GM19467 (cell line): ENCODE measurements at regions not wholly inside any gene's neighbourhood (a gene's known extent, or its start where the extent isn't known, plus 50 kb on each side); places are given as distances from the start of the nearest gene placed in this dataset.
"Not testable (repeated sequence)": the region's sequence is repeated elsewhere in the genome, so short reads cannot be mapped to it uniquely, and the experiment has no call there.

Source experiments
- ATAC-seq: cut with Tn5 transposase; IDR thresholded peaks from one replicate; pipeline ENCODE4 v1.9.1; 2021; ENCODE audit warnings: mild to moderate bottlenecking, moderate library complexity; ENCODE audit not compliant: unreplicated experiment

DNA sequence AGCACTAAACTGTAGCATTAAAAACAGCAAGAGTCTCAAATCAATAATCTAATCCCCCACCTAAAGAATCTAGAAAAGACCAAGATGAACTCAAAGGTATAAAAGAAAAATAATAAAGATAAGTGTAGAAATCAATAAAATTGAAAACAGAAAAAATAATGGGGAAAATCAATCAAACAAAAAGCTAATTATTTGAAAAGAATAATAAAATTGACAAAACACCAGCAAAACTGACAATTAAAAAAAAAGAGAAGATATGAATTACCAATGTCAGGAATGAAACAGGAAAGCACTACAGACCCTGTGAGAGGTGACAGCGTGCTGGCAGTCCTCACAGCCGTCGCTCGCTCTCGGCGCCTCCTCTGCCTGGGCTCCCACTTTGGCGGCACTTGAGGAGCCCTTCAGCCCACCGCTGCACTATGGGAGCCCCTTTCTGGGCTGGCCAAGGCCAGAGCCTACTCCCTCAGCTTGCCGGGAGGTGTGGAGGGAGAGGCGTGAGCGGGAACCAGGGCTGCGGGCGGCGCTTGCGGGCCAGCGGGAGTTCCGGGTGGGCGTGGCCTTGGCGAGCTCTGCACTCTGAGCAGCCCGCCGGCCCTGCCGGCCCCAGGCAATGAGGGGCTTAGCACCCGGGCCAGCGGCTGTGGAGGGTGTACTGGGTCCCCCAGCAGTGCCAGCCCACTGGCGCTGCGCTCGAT is 105.3 kb upstream of the HEY2 start:
- ATAC-seq: not testable (repeated sequence)

DNA sequence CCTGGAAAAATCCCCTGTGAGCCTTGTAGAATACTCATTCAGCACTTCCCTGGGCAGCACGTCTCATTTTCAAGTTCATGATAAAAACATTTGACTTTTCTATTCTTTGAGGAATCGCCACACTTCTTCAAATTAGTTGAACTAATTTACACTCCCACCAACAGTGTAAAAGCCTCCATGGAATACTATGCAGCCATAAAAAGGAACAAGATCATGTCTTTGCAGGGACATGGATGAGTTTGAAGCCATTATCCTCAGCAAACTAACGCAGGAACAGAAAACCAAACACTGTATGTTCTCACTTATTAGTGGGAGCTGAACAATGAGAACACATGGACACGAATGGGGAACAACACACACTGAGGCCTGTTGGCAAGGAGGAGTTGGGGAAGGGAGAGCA is 102.0 kb upstream of the HEY2 start:
- no peak for ATAC-seq

DNA sequence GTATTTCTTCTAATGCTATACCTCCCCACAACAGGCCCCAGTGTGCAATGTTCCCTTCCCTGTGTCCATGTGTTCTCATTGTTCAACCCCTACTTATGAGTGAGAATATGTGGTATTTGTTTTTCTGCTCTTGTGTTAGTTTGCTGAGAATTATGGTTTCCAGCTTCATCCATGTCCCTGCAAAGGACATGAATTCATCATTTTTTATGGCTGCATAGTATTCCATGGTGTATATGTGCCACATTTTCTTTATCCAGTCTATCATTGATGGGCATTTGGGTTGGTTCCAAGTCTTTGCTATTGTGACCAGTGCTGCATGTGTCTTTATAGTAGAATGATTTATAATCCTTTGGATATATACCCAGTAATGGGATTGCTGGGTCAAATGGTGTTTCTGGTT is 95.7 kb upstream of the HEY2 start:
- not testable (repeated sequence) for ATAC-seq

DNA sequence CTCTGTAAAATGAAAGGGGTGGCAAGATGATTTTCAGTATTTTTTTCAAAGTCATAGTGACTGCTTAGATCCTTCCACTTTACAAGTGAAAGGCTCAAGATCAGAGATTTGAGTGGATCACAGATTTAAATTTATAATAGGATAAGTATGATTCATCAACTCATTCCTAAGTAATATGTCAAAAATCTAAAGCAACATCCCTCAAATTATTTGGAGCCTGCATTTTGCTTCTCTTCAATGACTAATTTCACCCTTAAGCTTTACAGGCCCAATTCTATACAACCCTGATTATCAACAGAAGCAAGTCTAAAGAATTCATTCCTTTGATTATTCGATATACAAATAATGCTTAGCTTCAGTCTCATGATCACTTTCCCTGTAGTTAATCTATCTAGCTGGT is 93.9 kb upstream of the HEY2 start:
- no peak for ATAC-seq

DNA sequence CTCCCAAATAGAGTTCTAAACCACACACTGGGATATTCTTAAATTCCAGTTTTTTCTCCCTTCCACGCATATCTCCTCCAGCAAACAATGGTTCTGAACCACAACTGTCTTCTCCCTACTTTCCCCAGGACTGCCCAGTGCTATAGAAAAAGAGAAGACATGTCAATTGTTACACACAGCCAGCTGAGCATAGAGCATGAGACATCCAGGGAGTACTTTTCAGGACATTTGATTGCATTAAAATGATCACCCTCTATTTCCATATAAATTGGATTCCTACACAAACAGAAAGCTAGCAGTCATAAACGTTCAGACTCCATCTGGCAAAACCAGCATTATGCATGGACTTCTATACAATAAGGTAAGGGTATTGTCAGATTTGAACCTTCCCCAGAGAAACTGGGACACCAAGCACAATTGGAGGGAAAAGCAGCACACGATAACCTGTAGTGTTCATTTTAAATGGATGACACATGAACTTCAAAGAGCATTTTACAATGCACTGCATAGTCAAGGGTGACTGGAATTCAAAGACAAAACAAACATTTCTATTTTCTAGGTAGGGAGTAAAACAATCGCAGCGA is 93.1 kb upstream of the HEY2 start:
- no peak for ATAC-seq

DNA sequence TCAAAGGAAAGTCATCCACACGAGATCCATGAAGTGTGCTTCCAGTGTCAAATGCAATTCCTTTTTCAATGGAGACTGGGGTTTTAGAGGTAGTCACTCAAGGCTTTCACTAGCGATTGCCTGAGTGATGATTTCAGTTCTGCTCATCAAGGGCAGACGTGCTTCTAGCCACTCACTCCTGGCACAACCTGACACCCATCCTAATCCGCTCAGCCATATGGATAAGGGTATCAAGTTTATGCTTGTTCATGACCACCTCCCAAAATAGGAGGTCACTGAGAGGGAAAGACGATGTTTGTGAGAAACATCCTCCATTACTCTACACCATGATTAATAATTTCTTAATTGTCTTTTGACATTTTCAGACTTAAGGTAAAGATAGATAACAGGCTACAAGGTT is 91.3 kb upstream of the HEY2 start:
- no peak for ATAC-seq

DNA sequence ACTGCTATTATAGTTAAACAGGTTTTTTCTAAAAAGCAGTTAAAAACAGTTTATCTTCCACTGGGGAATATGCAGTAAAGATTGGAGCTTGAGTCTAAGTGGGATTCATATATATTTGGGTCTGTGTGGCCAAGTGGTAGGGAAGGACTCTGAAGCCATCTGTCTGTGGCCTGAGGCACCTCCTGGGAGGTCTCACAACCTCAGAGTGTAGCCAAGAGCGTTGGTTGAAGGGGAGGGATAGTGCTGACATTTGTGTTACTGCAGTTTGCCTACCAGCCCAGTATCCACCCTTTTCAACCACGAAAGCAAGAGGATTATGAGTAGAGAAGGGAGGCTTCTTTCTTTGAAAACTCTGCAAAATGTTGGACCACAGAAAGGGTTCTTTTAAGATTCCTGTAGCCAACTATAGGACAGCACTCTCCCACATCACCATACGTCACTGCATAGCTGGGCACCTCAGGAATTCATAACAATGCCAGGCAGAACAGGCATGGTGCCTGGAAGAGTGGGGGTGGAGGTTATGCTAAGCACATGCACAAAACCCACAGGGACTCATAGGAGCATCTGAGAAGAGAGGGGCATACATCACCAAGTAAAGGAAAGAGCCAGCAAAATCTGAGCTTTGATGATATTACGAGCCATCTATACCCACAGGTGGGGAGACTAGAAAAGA is 90.5 kb upstream of the HEY2 start:
- no peak for ATAC-seq

DNA sequence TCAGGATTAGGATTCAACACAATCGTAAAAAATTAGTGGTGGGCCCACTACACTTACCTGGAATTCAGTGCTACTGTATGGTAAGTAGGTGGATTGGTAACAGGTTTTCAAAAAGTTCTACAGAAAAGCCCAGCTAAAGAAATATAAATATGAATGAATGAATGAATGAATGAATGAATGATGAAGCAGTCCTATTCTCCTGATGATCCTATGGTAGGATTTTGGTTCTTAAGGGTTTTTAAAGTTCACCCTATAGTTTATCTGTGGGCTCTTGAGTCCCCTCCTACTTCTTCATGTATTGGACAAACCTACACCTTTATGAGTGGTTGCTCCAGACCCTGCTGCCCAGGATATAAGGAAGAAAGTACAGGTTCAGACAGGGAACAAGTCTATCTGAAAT is 89.5 kb upstream of the HEY2 start:
- ATAC-seq: no peak

DNA sequence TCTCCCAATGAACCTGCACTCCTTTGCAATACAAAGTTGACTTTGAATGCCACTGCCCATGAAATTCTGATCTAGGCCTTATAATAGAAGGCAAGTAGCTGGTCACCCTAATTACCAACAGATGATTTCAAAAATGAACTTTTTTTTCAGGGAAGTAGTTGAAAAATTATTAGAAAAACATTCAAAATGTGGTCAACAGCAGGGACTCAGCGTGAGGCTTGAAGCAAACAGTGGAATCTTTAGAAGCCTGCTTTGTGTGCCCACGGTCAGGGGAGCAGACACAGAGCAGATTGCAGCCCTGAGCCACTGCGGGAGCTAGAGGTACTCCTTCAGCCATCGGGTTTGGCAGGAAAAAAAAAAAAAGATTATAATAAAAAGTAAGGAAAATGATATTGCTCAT is 87.1 kb upstream of the HEY2 start:
- no peak for ATAC-seq

DNA sequence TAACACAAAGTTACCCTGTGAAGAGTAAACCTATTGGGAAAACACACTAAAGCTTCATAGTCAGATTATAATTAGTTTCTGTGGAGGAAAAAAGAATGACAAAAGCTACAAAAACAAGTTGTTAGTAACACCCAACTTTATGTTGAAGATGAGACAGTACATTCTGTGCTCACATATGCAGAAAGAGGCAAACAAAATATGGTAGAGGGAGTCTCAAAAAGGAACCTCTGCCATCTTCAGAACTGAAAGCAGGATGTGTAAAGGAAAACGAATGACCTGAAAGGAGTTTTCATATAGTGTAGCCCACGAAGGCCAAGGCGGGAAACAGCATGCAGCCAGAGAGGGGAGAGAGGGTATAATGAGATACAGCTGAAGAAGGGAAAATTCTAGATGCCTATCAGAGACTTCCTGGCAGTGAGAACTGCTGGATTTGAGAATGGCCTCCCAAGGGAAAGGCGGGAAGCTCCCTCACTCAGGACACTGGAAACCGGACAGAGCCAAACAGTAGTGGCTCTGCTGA is 84.1 kb upstream of the HEY2 start:
- no peak for ATAC-seq

DNA sequence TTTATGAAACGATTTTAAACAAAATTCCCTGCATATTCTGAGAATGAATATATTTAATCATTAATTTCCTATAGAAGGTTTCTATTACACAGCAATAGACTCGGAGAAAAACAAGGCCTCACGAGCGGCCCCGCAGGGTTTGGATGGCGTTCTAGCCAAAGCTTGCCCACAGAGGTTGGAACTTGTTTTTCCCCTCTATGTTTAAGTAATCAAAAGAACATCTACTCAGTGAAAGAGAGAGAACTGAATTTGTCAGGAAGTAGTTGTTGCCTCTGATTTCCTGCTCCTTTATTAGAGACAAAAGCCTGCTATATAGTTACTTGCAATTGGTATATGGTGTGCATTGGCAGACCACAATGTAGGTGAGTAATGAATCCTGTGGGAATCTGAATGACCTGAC is 82.1 kb upstream of the HEY2 start:
- ATAC-seq: no peak

DNA sequence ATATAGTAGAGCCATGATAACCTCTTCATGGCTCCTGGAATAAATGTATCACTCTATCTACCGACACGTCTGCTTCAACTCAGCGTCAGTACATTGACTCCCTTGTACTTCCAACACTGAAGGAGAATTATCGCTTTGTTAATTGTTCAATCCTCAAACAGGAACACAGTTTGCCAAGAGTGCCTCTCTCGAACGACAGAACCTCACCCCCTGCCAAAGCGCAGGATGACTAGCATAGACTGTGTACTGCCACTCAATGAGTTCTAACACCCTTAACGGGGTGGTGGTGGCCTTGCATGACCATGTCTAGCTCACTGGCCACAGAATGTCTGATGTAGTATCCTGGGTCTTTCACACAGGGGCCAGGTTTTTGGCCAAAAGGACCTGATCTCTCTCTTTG is 81.4 kb upstream of the HEY2 start:
- no peak for ATAC-seq

DNA sequence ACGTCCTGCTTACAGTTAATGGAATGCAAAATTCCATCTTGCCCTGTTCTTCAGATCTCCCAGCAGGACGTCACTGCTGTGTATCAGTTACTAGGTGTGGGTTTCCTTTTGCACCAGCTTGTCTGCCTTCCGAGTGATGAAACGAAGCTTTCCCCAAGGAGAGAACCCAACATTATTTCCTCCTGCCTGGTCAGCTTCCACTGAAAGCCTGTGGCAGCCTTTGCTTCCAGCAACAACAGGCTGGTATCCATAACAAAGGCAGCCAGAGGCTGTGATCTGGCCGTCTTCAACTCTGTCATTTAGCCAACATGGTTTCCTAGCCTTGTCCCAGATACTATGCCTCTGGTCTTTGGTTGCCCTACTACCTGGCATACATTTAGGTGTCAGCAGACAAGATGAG is 78.9 kb upstream of the HEY2 start:
- no peak for ATAC-seq

DNA sequence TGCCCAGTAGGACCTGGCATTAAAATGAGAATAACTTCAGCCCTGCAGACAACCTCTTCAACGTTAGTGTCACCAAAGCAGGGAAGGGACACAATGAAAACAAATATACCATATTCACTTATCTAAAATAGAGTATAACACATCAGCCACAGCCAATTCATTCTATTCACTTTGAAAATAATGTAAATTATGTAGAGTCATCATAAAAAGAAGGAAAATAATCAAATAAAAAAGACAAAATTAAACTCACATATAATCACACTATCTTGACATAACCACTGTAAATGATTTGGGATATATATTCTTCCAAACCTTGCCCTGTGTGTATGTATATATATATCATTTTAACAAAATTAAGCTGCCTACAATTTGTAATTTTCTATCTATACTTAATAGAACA is 78.1 kb upstream of the HEY2 start:
- no peak for ATAC-seq

DNA sequence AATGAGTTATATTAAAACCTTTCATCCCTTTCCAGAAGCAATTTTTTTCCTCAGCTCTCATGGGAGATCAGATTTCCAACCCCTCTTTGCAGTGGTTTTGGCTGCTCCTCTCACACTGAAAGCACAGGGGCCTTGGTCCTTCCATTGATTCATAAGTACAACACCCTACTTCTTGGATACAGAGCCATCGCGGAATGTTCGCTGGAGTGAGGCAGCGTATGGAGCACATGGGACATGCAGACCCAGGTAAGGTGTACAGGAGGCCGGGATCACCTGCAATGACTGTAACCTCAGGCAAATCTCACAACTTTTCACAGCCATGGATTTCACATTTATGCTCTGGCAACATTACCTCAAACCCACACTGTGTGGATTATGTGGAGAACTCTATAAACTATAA is 75.2 kb upstream of the HEY2 start:
- ATAC-seq: no peak

DNA sequence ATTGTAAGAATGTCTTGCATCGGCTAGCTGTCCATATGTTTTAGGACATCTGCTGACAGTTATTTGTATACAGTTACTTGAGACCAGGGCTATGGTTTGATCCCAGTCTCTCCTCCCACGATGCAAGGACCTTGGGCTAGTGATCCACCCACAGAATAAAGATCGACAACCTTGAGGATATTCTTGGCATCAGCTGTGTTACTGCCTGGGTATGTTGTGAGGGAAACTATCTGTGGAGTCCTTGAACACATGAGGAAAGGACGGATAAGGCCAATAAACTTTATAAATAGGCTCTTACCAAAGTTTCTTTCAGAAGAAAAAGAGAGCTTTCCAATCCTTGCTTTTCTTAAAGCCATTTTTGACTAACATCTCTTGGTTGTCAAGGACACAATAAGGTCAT is 70.8 kb upstream of the HEY2 start:
- ATAC-seq: no peak

DNA sequence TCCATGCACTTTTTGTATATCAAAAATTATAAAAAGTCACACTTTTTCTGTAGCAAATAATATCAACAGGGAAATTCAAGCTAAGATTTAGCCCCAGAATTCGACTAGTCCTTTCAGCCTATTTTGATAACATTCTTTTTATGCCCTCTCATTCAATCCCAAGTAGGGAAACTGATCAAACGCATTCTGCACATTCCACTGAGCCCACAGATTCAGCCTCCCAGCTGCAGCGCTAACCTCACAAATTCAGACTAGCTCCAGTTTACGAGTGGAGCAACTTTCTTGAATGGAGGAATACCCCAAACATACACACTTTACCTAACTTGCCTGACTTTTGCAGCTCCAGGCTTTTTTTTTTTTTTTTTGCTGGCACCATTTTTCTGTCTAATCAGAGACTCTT is 70.3 kb upstream of the HEY2 start:
- ATAC-seq: no peak

DNA sequence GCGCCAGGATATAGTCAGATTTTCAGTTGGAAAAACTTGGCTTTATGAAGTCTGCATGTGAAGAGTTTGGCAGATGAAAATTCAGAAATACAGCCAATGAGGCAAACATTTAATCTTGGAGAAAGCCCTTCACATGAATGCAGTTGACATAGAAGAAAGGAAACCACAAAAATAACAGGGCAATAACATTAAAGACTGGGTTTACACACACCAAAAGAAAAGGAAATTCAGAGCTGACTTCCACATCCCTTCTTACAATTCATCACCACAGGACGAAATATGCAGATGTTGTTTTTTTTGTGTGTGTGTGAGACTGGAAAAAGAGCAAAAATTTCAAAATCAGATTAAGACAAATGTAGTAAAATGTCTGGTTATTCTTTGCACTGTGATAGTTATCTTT is 69.8 kb upstream of the HEY2 start:
- no peak for ATAC-seq

DNA sequence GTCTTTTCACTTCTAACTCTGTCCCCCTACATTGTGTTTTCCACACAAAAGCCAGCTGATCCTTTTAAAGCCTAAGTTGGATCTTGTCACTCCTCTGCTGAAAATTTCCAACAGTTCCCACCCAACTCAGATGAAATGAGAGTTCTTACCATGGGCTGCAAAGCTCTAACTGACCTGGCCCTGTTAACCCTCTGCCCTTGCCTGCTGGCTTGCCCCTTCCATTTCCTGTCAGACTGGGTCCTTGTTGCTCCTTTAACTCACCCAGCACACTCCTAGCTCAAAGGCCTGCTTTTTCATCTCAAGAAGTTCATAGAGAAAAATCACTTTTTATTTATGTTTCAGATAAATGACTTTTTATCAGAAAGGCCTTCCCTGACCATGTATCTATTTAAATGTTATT is 66.5 kb upstream of the HEY2 start:
- ATAC-seq: no peak

DNA sequence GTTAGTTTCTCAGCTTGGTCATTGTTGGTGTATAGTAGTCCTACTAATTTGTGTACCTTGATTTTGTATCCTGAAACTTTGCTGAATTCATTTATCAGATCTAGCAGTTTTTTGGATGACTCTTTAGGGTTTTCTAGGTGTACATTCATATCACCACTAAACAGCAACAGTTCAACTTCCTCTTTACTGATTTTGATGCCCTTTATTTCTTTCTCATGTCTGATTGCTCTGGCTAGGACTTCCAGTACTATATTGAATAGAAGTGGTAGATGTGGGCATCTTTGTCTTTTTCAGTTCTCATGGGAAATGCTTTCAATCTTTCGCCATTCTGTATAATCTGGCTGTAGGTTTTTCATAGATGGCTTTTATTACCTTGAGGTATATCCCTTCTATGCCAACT is 61.3 kb upstream of the HEY2 start:
- ATAC-seq: no peak

DNA sequence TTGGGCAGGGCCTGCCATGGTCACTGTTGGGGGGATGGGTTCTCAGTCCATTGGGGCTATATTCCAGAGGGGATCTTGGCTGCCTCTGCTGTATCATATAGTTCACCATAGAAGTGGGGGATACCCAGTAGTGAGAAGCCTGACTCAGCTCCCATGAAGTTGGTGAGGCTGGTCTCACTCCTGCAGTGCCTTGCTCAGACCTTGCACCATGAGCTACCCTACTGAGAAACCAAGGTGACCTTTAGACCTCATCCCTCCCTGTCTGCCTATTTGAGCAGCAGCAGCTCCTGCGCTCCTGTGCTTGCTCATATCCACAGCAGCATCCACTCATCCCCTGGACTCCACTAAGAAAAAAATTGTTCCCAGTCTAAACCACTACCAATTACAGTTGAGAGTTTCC is 56.0 kb upstream of the HEY2 start:
- ATAC-seq: no peak

DNA sequence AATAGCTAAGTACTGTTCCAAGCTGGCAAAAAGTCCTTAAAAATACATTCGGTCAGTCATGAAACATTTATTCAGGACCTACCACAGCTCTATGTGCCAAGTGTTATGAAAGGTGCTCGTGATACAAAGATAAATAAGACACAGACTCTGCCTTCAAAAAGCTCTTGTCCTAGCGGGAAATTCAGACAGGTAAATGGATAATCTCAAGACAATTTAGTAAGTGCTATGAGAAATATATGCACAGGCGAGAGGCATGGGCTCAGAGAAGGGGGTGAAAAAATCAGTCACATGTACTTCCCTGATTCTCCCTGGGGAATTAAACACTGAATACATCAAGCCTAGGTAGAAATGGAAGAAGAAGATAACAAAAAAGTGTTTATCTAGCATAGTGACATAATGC is 49.8 kb upstream of the HEY2 start:
- ATAC-seq: no peak
